HG03432 (cell line): ENCODE measurements at regions not wholly inside any gene's neighbourhood (a gene's known extent, or its start where the extent isn't known, plus 50 kb on each side); places are given as distances from the start of the nearest gene placed in this dataset.

Source experiments
- ATAC-seq: cut with Tn5 transposase; IDR thresholded peaks from one replicate; pipeline ENCODE4 v1.9.1; 2021; ENCODE audit warnings: mild to moderate bottlenecking, moderate library complexity; ENCODE audit not compliant: unreplicated experiment

DNA sequence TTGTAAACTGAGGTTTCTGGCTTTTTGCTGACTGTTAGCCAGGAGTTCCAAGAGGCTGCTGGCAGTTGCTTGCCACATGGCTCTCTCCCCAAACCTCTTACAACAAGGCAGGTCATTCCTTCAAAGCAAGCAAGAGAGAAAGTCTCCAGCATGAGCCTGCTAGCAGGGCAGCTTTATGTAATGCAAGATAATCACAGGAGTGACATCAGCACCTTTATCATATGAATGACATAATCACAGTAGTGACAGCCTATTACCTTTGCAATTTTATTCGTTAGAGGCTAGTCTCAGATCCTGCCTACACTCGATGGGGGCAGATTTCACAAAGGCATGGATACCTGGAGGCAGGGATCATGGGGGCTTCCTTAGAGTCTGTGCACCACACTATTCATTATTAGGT, 79.5 kb upstream of the KCNJ16 start:
- no peak for ATAC-seq

DNA sequence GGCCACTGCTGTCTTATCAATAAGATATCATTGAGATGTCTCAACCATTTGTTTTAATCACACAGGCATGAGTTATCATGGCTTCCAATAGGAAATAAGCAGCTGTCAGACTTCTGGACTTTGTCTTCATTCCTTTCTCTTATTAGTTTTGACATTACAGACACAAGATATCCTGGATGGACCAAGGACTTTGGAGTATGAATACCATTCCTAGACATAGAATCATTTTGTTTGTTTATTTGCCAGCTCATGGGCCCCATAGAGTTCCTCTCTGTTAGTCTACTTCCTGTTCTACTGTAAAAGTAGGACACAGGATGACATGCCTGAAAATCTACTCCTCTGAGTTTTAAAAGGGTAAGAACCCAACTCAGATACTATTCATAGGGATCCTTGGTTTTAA, 77.7 kb upstream of the KCNJ16 start:
- ATAC-seq: no peak

DNA sequence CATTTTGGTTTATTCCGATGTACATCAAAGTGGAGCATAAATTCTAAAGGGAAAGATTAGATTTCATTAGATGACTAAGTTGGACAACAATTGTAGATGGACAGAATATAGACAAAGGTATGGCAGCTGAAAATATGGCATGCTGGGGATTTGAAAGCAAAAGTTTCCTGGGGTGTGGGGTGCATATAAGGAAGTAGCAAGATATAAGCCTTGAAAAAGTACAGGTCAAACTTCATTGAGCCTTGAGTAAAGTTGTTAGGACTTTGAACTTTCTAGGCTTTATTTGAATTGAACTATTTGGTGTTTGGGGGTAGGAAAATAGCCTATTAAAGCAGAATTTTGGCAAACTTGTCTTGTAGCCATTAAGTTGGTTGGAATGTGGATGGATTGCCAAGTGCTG, 75.8 kb upstream of the KCNJ16 start:
- ATAC-seq: no peak

DNA sequence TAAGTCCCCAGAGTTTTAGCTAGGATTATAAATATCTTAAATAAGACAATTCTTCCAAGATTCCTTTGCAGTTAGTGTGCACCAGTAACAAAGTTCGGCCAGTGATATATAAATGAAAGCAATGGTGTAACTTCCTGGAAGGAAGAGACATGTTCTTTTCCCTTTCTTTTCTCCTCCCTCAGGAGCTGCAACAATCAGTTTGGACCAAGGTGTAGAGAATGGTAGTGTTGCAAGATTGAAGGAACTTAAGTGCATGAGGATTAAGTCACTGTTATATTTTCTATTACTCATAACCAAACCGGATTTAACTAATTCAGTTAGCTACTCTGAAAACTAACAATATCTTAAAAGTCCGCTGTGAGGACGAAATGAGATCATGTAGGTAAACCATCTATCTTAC, 68.9 kb upstream of the KCNJ16 start:
- ATAC-seq: no peak

DNA sequence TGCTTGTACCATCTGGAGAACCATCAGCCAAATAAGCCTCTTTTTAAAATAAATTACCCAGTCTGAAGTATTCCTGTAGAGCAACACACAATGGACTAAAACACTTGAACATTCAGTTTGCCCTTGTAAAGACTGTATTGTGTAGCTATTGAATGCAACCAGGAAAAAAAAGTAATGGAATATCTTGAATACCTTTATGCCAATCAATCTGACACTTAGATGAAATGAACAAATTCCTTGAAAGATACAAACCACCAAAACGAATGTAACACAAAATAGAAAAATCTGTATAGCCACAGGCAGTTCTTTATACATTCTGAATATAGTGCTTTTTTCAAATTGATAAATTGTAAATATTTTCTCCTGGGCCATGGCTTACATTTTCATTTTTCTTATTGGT, 63.3 kb upstream of the KCNJ16 start:
- no peak for ATAC-seq

DNA sequence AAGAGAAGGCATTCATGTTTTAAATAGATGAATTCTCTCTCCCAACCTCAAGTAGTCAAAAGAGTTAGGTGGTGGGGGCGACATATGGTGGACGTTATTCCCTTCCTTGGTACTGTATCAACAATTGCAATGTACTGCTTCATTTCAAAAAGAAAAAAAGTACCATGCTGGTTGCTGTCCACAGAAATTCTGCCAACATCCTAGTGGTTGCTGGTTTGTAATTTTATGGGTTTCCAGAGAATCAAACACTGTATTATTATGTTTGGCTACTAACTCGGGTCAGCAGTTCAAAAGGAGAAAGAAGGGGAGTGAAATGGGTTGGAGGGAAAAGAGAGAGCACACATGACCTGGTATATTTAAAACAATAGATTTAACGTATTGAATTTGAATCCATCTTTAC, 61.1 kb upstream of the KCNJ16 start:
- no peak for ATAC-seq

DNA sequence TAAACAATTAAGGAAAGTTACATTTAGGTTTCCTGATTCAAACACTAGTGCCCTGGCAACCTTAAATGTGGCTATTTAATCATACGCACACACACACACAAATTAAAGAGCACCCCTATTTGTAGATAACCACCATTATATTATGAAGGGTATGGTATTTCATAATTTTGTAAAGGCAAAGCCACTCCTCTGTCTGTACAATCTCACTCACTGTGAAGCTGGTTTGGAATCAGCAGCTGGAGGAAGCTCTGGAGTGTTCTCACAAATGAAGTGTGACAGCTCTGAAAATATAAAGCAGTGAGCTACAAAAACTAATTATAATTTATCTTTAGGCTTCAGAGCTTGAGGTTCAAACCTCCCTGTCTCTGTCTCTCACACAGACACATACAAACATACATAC, 57.9 kb upstream of the KCNJ16 start:
- ATAC-seq: no peak

DNA sequence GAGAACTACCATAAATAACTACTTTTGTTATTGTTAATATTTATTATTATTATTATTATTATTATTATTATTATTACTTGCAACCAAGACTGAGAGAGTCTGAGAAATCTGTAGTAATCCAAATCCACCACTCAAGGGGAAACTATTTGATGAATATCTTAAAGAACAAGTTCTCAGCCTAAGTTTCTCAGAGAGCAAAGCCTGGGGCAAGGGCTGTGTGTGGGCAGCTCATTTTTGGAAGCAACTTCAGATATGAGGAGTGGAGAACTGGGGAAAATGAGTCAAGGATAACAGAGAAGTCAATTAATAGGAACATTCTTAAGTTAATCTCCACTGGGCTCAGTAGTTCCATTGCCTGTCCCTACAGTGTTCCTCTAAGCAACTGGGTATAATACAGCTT, 57.1 kb upstream of the KCNJ16 start:
- no peak for ATAC-seq

DNA sequence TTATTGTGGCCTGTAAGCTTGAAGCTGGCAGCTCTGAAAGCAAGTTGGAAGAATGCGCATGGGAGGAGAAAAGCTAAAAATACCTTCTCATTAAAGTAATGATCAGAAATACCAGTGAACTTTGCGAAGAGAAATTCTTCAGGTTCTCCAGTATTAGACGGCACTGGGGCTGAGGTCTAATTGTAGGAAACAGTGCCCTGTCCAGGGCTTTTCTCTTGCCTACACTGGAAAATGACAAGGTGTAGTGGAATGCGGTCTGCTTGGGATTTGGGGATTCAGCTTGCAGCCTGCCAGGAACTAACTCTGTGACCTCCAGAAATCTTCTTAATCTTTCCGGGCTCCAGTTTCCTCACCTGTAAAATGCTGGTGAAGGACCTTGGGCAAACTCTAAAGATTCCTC, 53.3 kb upstream of the KCNJ16 start:
- ATAC-seq: no peak

DNA sequence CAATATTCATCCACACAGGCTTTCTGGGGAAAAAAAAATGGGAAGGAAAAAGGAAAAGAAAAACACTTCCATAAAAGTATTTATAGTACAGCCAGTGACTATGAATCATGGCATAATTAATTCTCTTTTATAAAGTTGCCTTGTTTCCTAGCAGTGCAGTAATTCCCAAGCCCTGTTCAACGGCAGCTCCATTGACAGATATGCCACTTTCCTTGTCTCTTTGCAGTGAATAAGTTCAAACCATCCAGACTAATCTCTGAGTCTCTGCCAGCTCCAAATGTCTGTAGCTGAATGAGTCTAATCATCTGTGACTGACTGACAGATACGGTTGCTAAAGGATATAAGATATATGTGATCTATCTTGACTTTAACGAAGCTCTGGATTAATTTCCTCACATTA, 52.9 kb upstream of the KCNJ16 start:
- no peak for ATAC-seq

DNA sequence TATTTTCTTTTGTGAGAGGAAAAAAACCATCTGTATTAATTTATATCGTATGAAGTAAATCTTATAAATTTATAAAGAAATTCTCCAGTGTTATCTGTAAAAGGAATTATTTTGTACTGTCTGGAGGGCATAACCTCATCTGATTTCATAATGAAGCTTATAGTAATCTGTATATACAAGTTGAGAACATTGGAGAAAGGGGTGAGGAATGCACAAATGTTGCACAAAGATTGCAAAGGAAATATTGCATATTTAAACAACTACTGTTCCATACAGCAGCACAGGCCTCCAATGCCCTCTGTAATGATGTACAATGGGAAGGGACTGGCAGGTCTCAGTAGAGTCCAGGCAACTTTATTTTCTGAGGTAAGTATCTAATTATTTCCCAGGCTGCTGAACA, 50.8 kb upstream of the KCNJ16 start:
- no peak for ATAC-seq
